ENCODE measurements at regions not wholly inside any gene's neighbourhood (a gene's known extent, or its start where the extent isn't known, plus 50 kb on each side); places are given as distances from the start of the nearest gene placed in this dataset.

- TF ChIP-seq, protein P1, sequence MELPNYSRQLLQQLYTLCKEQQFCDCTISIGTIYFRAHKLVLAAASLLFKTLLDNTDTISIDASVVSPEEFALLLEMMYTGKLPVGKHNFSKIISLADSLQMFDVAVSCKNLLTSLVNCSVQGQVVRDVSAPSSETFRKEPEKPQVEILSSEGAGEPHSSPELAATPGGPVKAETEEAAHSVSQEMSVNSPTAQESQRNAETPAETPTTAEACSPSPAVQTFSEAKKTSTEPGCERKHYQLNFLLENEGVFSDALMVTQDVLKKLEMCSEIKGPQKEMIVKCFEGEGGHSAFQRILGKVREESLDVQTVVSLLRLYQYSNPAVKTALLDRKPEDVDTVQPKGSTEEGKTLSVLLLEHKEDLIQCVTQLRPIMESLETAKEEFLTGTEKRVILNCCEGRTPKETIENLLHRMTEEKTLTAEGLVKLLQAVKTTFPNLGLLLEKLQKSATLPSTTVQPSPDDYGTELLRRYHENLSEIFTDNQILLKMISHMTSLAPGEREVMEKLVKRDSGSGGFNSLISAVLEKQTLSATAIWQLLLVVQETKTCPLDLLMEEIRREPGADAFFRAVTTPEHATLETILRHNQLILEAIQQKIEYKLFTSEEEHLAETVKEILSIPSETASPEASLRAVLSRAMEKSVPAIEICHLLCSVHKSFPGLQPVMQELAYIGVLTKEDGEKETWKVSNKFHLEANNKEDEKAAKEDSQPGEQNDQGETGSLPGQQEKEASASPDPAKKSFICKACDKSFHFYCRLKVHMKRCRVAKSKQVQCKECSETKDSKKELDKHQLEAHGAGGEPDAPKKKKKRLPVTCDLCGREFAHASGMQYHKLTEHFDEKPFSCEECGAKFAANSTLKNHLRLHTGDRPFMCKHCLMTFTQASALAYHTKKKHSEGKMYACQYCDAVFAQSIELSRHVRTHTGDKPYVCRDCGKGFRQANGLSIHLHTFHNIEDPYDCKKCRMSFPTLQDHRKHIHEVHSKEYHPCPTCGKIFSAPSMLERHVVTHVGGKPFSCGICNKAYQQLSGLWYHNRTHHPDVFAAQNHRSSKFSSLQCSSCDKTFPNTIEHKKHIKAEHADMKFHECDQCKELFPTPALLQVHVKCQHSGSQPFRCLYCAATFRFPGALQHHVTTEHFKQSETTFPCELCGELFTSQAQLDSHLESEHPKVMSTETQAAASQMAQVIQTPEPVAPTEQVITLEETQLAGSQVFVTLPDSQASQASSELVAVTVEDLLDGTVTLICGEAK (IDR thresholded peaks at IDR 0.05; ENCODE audit: borderline replicate concordance) = no peak
- TF ChIP-seq GABPA (IDR thresholded peaks at IDR 0.05; ENCODE audit: low read depth) = no peak
- TF ChIP-seq IKZF1 (conservative IDR thresholded peaks at IDR 0.05) = no peak
- no peak for TF ChIP-seq CHD2 (IDR thresholded peaks at IDR 0.05; ENCODE audit: borderline replicate concordance, low read depth, low read length)
- TF ChIP-seq CBX5 (IDR thresholded peaks at IDR 0.05; ENCODE audit: low read depth) = no peak
- TF ChIP-seq TCF7 (IDR thresholded peaks at IDR 0.05; ENCODE audit: borderline replicate concordance) = no peak
- TF ChIP-seq POU2F2 (IDR thresholded peaks at IDR 0.05; ENCODE audit: borderline replicate concordance, low read depth, low read length) = no peak
- TF ChIP-seq CREM (IDR thresholded peaks at IDR 0.05; ENCODE audit: low read depth) = no peak
Observed at GRCh38 chr2:3000125-3000524, 377.5 kb downstream of the EIPR1 start (continued).

DNA sequence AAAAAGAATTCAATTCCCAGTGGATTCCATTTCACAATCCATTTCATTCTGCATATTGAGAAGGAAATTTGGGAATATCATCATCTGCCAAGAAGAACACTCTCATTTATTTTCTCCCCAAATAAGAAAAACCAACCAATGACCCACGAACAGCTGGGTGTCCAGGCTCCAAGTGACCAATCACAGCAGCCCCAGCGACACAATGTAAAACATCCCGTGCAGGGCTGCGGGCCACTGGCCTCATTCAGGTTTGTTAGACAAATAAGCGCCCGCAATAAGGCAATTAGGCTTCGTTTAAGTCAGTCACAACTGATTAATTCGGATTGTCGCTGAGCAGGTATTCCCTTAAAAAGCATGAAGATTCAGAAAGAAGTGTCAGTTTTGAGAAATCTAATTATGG is 378.6 kb downstream of the EIPR1 start:
- RAD21 ChIA-PET (ENCODE audit: unreplicated experiment) = no interaction called here
- DNase-seq (ENCODE audit: low read depth, low spot score) (no peak), FAIRE-seq (no peak), ATAC-seq (no peak)
- in situ Hi-C loops (cut with MboI) = no loop called here
- intact Hi-C loops (cut with micrococcal nuclease; ENCODE audit: unreplicated experiment) = no loop called here
- Histone ChIP-seq H3K4me1 (ENCODE audit: control insufficient read depth, insufficient read depth, low read length) (no peaks in the 10 kb centered on the region), H3K9me3 (replicated peaks; ENCODE audit: control insufficient read depth, insufficient read depth, low read length) (no peaks in the 10 kb centered on the region), H3K9ac (ENCODE audit: control insufficient read depth, insufficient read depth, low read length) (no peak overlapping the region), H4K20me1 (ENCODE audit: control insufficient read depth, insufficient read depth) (no peaks in the 10 kb centered on the region), H3K4me3 (no peak overlapping the region), H3K4me2 (ENCODE audit: control insufficient read depth, insufficient read depth) (no peak overlapping the region), H3K36me3 (ENCODE audit: control insufficient read depth in 2 of 2, insufficient read depth in 2 of 2, low read length in 1 of 2) (no peaks in the 10 kb centered on the region), H3K27me3 (replicated peaks in 1 of 2; ENCODE audit: control insufficient read depth in 2 of 2, insufficient read depth in 2 of 2, low read length in 1 of 2) (no peaks in the 10 kb centered on the region), H2AFZ (ENCODE audit: control insufficient read depth, low read depth, low read length) (no peak overlapping the region), H3K27ac (ENCODE audit: control insufficient read depth, insufficient read depth) (no peak overlapping the region), H3K79me2 (ENCODE audit: control insufficient read depth, insufficient read depth, low read length) (no peaks in the 10 kb centered on the region)
- BruUV-seq (replicated peaks) = no TSS peak
- WGBS (ENCODE audit: insufficient coverage, insufficient replicate concordance, low lambda C conversion rate, missing lambda C conversion rate) = 59% methylated on average over 9 of the region's 9 CpGs
- CTCF ChIA-PET = no interaction called here
- SMC1A ChIA-PET (ENCODE audit: uncharacterized antibody, unreplicated experiment) = no interaction called here
- POLR2A ChIA-PET = no interaction called here
- TF ChIP-seq SRF (IDR thresholded peaks at IDR 0.05; ENCODE audit: low read depth in 2 of 2, low read length in 2 of 2) (no peak), LARP7 (IDR thresholded peaks at IDR 0.05) (no peak), RELA (IDR thresholded peaks at IDR 0.05; ENCODE audit: borderline replicate concordance, partially characterized antibody) (no peak), TCF12 (IDR thresholded peaks at IDR 0.05; ENCODE audit: low read depth, low read length) (no peak), ATF7 (IDR thresholded peaks at IDR 0.05; ENCODE audit: low read depth) (no peak), CBX3 (IDR thresholded peaks at IDR 0.05; ENCODE audit: borderline replicate concordance, low read depth) (no peak), ZNF24 (IDR thresholded peaks at IDR 0.05) (no peak), MYB (IDR thresholded peaks at IDR 0.05; ENCODE audit: borderline replicate concordance, low read depth, low read length) (no peak)

Data from GM12878 (cell line).